Astrocyte (in vitro differentiated cells and primary cell): ENCODE measurements at regions not wholly inside any gene's neighbourhood (a gene's known extent, or its start where the extent isn't known, plus 50 kb on each side); places are given as distances from the start of the nearest gene placed in this dataset.

Source experiments
- DNase-seq: peaks from one replicate; pipeline ENCODE4 v3.0.0-alpha.2; 2010; ENCODE audit warnings: low read depth
- FAIRE-seq: peaks from 2 replicates; lab custom pipeline; 2011; peaks lifted over from hg19 to GRCh38; lab: Jason Lieb, UNC
- H2AFZ ChIP-seq: 2 replicates; pipeline ENCODE4 v1.6.0; 2012; ENCODE audit warnings: low read depth, low read length, inconsistent platforms
- H3K27ac ChIP-seq: 2 replicates; pipeline ENCODE4 v1.5.1; 2011; ENCODE audit warnings: low read depth, low read length, inconsistent platforms
- H3K27me3 ChIP-seq: 2 replicates; pipeline ENCODE4 v1.6.0; 2011; ENCODE audit warnings: low read length, inconsistent platforms; ENCODE audit not compliant: insufficient read depth
- H3K36me3 ChIP-seq: 2 replicates; pipeline ENCODE4 v1.5.1; 2011; ENCODE audit warnings: low read length, inconsistent platforms; ENCODE audit not compliant: insufficient read depth
- H3K4me1 ChIP-seq: 2 replicates; pipeline ENCODE4 v1.5.1; 2011; ENCODE audit warnings: low read length, inconsistent platforms; ENCODE audit not compliant: insufficient read depth
- H3K4me2 ChIP-seq: 2 replicates; pipeline ENCODE4 v1.6.0; 2012; ENCODE audit warnings: low read length, inconsistent platforms
- H3K4me3 ChIP-seq: 2 replicates; pipeline ENCODE4 v1.5.1; 2011; ENCODE audit warnings: low read depth, mild to moderate bottlenecking, low read length, inconsistent platforms; ENCODE audit not compliant: insufficient read depth
- H3K79me2 ChIP-seq: 2 replicates; pipeline ENCODE4 v1.6.0; 2012; ENCODE audit warnings: mild to moderate bottlenecking, low read length, inconsistent platforms; ENCODE audit not compliant: insufficient read depth
- H3K9ac ChIP-seq: 2 replicates; pipeline ENCODE4 v1.6.0; 2012; ENCODE audit warnings: mild to moderate bottlenecking, low read length, inconsistent platforms
- H3K9me3 ChIP-seq: 2 replicates; pipeline ENCODE4 v1.5.1; 2012; ENCODE audit warnings: low read depth, mild to moderate bottlenecking, low read length, inconsistent platforms; ENCODE audit not compliant: insufficient read depth
- H4K20me1 ChIP-seq: 2 replicates; pipeline ENCODE4 v1.6.0; 2012; ENCODE audit warnings: low read length, inconsistent platforms; ENCODE audit not compliant: insufficient read depth
- H3K27ac Mint-ChIP-seq: one replicate; pipeline ENCODE4 v1.8.0; 2021; ENCODE audit warnings: mild to moderate bottlenecking, mixed read lengths; ENCODE audit not compliant: unreplicated experiment
- H3K27me3 Mint-ChIP-seq: one replicate; pipeline ENCODE4 v1.8.0; 2021; ENCODE audit warnings: low read depth, mixed read lengths; ENCODE audit not compliant: unreplicated experiment
- H3K36me3 Mint-ChIP-seq: one replicate; pipeline ENCODE4 v1.8.0; 2021; ENCODE audit warnings: low read depth, mixed read lengths; ENCODE audit not compliant: unreplicated experiment
- H3K4me1 Mint-ChIP-seq: one replicate; pipeline ENCODE4 v1.8.0; 2021; ENCODE audit warnings: low read depth, mixed read lengths; ENCODE audit not compliant: unreplicated experiment
- H3K4me3 Mint-ChIP-seq: one replicate; pipeline ENCODE4 v1.8.0; 2021; ENCODE audit warnings: mild to moderate bottlenecking, moderate library complexity, mixed read lengths; ENCODE audit not compliant: unreplicated experiment
- H3K9me3 Mint-ChIP-seq: one replicate; pipeline ENCODE4 v1.8.0; 2021; ENCODE audit warnings: mild to moderate bottlenecking, mixed read lengths; ENCODE audit not compliant: unreplicated experiment
- CTCF ChIP-seq: IDR thresholded peaks from 2 replicates; pipeline ENCODE4 v1.5.1; 2011; ENCODE audit warnings: low read depth, mild to moderate bottlenecking, inconsistent platforms, low read length, moderate library complexity; ENCODE audit not compliant: insufficient read depth
- EZH2 ChIP-seq: IDR thresholded peaks from 2 replicates; pipeline ENCODE4 v1.6.1; 2012; ENCODE audit warnings: mild to moderate bottlenecking, low read length, inconsistent platforms; ENCODE audit not compliant: insufficient read depth

- Histone ChIP-seq H3K4me1 (peaks cover 10% of the 10 kb centered on the region), H3K4me3 (no peak overlapping the region), H3K4me2 (no peak overlapping the region), H3K27me3 (no peaks in the 10 kb centered on the region), H2AFZ (no peak overlapping the region), H4K20me1 (no peaks in the 10 kb centered on the region), H3K9me3 (no peaks in the 10 kb centered on the region), H3K27ac (no peak overlapping the region), H3K79me2 (no peaks in the 10 kb centered on the region), H3K9ac (no peak overlapping the region), H3K36me3 (no peaks in the 10 kb centered on the region)
- DNase-seq: no peak
- Mint-ChIP-seq H3K27ac (no peak overlapping the region), H3K27me3 (peaks cover 8% of the 10 kb centered on the region), H3K36me3 (peaks cover 2% of the 10 kb centered on the region), H3K9me3 (peaks cover 7% of the 10 kb centered on the region), H3K4me3 (no peak overlapping the region), H3K4me1 (peaks cover 15% of the 10 kb centered on the region)
- TF ChIP-seq EZH2 (no peak), CTCF (no peak)
- no peak for FAIRE-seq
Measured at GRCh38 chr7:54859066-54859465, 100.1 kb upstream of the SEC61G start.

GRCh38 chr7:54859545-54859944, 100.5 kb upstream of the SEC61G start:
- no peaks in the 10 kb centered on the region for H3K9me3 ChIP-seq
- no peaks in the 10 kb centered on the region for H3K36me3 ChIP-seq
- FAIRE-seq (no peak), DNase-seq (no peak)
- H3K27ac ChIP-seq: no peak overlapping the region
- no peak overlapping the region for H3K4me2 ChIP-seq
- H2AFZ ChIP-seq: no peak overlapping the region
- H3K27ac Mint-ChIP-seq: no peak overlapping the region
- peaks cover 8% of the 10 kb centered on the region for H3K27me3 Mint-ChIP-seq
- peaks cover 2% of the 10 kb centered on the region for H3K36me3 Mint-ChIP-seq
- H3K4me1 ChIP-seq: peaks cover 10% of the 10 kb centered on the region
- peaks cover 15% of the 10 kb centered on the region for H3K4me1 Mint-ChIP-seq
- H3K4me3 Mint-ChIP-seq: no peak overlapping the region
- TF ChIP-seq CTCF (no peak), EZH2 (no peak)
- H4K20me1 ChIP-seq: no peaks in the 10 kb centered on the region
- no peaks in the 10 kb centered on the region for H3K27me3 ChIP-seq
- no peak overlapping the region for H3K9ac ChIP-seq
- H3K79me2 ChIP-seq: no peaks in the 10 kb centered on the region
- no peak overlapping the region for H3K4me3 ChIP-seq
- H3K9me3 Mint-ChIP-seq: peaks cover 5% of the 10 kb centered on the region

- Histone ChIP-seq H3K27me3 (no peaks in the 10 kb centered on the region), H3K9me3 (no peaks in the 10 kb centered on the region), H3K4me3 (no peak overlapping the region), H3K27ac (no peak overlapping the region), H2AFZ (no peak overlapping the region), H3K79me2 (no peaks in the 10 kb centered on the region), H3K4me2 (peak overlapping the region; percentile 25), H3K36me3 (no peaks in the 10 kb centered on the region), H3K9ac (no peak overlapping the region), H4K20me1 (no peaks in the 10 kb centered on the region), H3K4me1 (peaks cover 10% of the 10 kb centered on the region)
- Mint-ChIP-seq H3K36me3 (peaks cover 2% of the 10 kb centered on the region), H3K4me3 (no peak overlapping the region), H3K27ac (no peak overlapping the region), H3K9me3 (peaks cover 3% of the 10 kb centered on the region), H3K27me3 (peaks cover 8% of the 10 kb centered on the region), H3K4me1 (peaks cover 15% of the 10 kb centered on the region)
- TF ChIP-seq CTCF: no peak
- no peak for TF ChIP-seq EZH2
- FAIRE-seq (no peak), DNase-seq (no peak)
Measured at GRCh38 chr7:54860003-54860775, 101.2 kb upstream of the SEC61G start.
